ENCODE measurements at regions not wholly inside any gene's neighbourhood (a gene's known extent, or its start where the extent isn't known, plus 50 kb on each side); places are given as distances from the start of the nearest gene placed in this dataset.

DNA sequence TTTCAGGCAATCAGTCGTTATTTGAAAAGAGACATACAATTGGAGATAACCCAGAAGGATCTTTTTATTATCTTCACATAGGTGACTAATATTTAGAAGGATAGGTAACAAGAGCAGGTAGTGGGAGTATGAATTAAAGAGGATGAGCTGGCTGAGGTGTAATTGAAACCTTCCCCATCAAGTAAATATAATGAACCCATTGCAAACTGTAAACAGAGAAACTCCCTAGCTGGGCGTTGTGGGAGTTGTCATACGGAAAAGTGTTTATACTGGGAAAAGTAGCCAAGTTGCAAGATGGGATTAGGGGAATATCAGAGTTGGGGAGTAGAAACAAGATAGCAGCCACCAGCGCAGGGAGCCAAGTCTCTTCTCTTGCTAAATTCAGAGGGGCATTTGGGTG is 448.4 kb downstream of the COG6 start:
- DNase-seq = no peak
- Mint-ChIP-seq H3K4me1 (peaks cover under 1% of the 10 kb centered on the region), H3K9me3 (peaks cover 1 to 10% (median 3%) of the 10 kb centered on the region in 7 donors), H3K36me3 (no peaks in the 10 kb centered on the region), H3K27ac (no peak overlapping the region), H3K4me3 (no peak overlapping the region), H3K27me3 (ENCODE audit: low read depth in 3 of 3) (peaks cover 0 to 2% (median 0%) of the 10 kb centered on the region in 3 donors)
- Histone ChIP-seq H3K9me3 (replicated peaks in 1 of 2; ENCODE audit: control insufficient read depth in 1 of 2, insufficient read depth in 1 of 2, low read length in 2 of 2) (peaks cover 7 to 10% of the 10 kb centered on the region in 2 donors), H2AFZ (ENCODE audit: insufficient read depth, low read depth, low read length, poor library complexity, severe bottlenecking) (no peak overlapping the region), H3K4me2 (replicated peaks; ENCODE audit: extremely low read depth, low read length, poor library complexity, severe bottlenecking) (no peak overlapping the region), H3K79me2 (ENCODE audit: insufficient read depth, low read length) (no peaks in the 10 kb centered on the region), H3K4me1 (ENCODE audit: control insufficient read depth in 1 of 2, insufficient read depth in 2 of 2, low read length in 2 of 2) (no peaks in the 10 kb centered on the region), H3K27ac (ENCODE audit: low read depth in 1 of 2, low read length in 2 of 2) (no peak overlapping the region), H4K20me1 (ENCODE audit: insufficient read depth, low read length) (no peaks in the 10 kb centered on the region), H3K4me3 (replicated peaks in 1 of 3; ENCODE audit: low read depth in 2 of 3, low read length in 3 of 3) (no peak overlapping the region), H3K36me3 (replicated peaks in 1 of 2; ENCODE audit: control insufficient read depth in 1 of 2, insufficient read depth in 2 of 2, low read length in 2 of 2) (no peaks in the 10 kb centered on the region), H3K27me3 (ENCODE audit: control insufficient read depth in 2 of 2, insufficient read depth in 2 of 2, low read length in 2 of 2) (no peaks in the 10 kb centered on the region), H3K9ac (ENCODE audit: insufficient read depth, low read length, poor library complexity, severe bottlenecking) (no peak overlapping the region)
- intact Hi-C loops (cut with micrococcal nuclease) = no loop called here
- 100% methylated on average over 2 of the region's 4 CpGs for WGBS (ENCODE audit: insufficient coverage)
- no peak for TF ChIP-seq CTCF (IDR thresholded peaks at IDR 0.05)

DNA sequence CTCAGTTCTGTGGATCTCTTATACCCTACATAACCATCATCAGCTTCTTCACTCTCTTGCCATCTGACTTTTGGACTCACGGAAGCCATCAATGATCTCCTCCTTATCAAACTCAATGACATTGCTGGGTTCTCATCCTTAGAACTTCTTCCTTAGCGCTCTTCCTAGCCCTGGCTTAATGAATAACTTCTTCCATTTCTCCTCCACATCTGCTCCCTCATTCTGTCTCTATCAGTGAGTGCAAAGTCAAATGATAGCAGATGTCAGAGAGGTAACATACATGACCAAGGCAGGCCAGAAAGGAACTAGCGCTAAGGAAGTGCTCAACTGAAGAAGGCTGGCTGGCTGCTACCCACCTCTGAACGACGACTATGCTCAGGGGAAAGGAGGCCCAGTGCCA is 449.8 kb downstream of the COG6 start:
- no peak for DNase-seq
- peaks cover 0 to 2% (median 0%) of the 10 kb centered on the region in 3 donors for H3K27me3 Mint-ChIP-seq (ENCODE audit: low read depth in 3 of 3)
- H3K4me3 ChIP-seq (replicated peaks in 1 of 3; ENCODE audit: low read depth in 2 of 3, low read length in 3 of 3) = no peak overlapping the region
- no peak overlapping the region for H3K27ac Mint-ChIP-seq
- no peaks in the 10 kb centered on the region for H3K9me3 ChIP-seq (replicated peaks in 1 of 2; ENCODE audit: control insufficient read depth in 1 of 2, insufficient read depth in 1 of 2, low read length in 2 of 2)
- no peaks in the 10 kb centered on the region for H3K79me2 ChIP-seq (ENCODE audit: insufficient read depth, low read length)
- no peaks in the 10 kb centered on the region for H3K36me3 Mint-ChIP-seq
- H4K20me1 ChIP-seq (ENCODE audit: insufficient read depth, low read length) = no peaks in the 10 kb centered on the region
- peaks cover 5 to 10% of the 10 kb centered on the region in 2 donors for H3K4me1 ChIP-seq (ENCODE audit: control insufficient read depth in 1 of 2, insufficient read depth in 2 of 2, low read length in 2 of 2)
- H3K27me3 ChIP-seq (ENCODE audit: control insufficient read depth in 2 of 2, insufficient read depth in 2 of 2, low read length in 2 of 2) = no peaks in the 10 kb centered on the region
- no peak for TF ChIP-seq CTCF (IDR thresholded peaks at IDR 0.05)
- peaks cover 0 to 6% (median 0%) of the 10 kb centered on the region in 7 donors for H3K9me3 Mint-ChIP-seq
- no peak overlapping the region for H3K27ac ChIP-seq (ENCODE audit: low read depth in 1 of 2, low read length in 2 of 2)
- intact Hi-C loops (cut with micrococcal nuclease) = no loop called here
- H3K4me3 Mint-ChIP-seq = no peak overlapping the region
- H3K9ac ChIP-seq (ENCODE audit: insufficient read depth, low read length, poor library complexity, severe bottlenecking) = no peak overlapping the region
- no peak overlapping the region for H3K4me2 ChIP-seq (replicated peaks; ENCODE audit: extremely low read depth, low read length, poor library complexity, severe bottlenecking)
- H3K4me1 Mint-ChIP-seq = peaks cover 11% of the 10 kb centered on the region
- no peak overlapping the region for H2AFZ ChIP-seq (ENCODE audit: insufficient read depth, low read depth, low read length, poor library complexity, severe bottlenecking)
- WGBS (ENCODE audit: insufficient coverage) = 90% methylated on average over 3 of the region's 5 CpGs
- H3K36me3 ChIP-seq (replicated peaks in 1 of 2; ENCODE audit: control insufficient read depth in 1 of 2, insufficient read depth in 2 of 2, low read length in 2 of 2) = no peaks in the 10 kb centered on the region
